ENCODE measurements at regions not wholly inside any gene's neighbourhood (a gene's known extent, or its start where the extent isn't known, plus 50 kb on each side); places are given as distances from the start of the nearest gene placed in this dataset.

DNA sequence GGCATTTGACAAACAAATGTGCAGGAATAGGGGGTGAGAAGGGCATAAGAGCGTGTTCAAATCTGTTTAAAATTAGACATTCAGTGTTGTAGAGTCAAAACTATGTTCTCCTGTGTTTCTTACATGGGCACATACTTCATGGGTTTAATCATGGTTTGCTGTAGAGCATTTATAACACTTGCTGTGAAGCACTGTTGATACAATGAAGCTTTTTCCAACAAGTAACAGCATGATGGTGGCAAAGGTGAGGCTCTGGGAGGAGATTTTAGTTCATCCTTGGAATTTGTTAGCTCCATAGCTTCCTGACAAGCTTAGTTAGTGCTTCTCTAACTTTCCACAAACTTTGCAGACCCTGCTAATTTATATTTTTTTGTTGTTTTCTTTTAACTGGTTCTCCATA is 900.7 kb downstream of the TFAP2A start:
- no peak for ATAC-seq
- H3K9me3 Mint-ChIP-seq (ENCODE audit: low read depth) = no peaks in the 10 kb centered on the region
- CTCF ChIA-PET = interaction anchor here (0.6 to 1.1 kb wide), 3 partner anchors 11 to 1797 kb away, joined by 3 to 5 read pairs (median 3); no protein-coding TSS in a partner anchor
- peaks cover 5% of the 10 kb centered on the region for H3K27me3 Mint-ChIP-seq
- no peaks in the 10 kb centered on the region for H3K36me3 Mint-ChIP-seq (ENCODE audit: low read depth)
- POLR2A ChIA-PET = no interaction called here
- H3K4me3 Mint-ChIP-seq = no peak overlapping the region
- H3K27ac Mint-ChIP-seq = no peak overlapping the region
- intact Hi-C loops (cut with DNase I, micrococcal nuclease) = no loop called here
- no peaks in the 10 kb centered on the region for H3K4me1 Mint-ChIP-seq
- no peak for DNase-seq

DNA sequence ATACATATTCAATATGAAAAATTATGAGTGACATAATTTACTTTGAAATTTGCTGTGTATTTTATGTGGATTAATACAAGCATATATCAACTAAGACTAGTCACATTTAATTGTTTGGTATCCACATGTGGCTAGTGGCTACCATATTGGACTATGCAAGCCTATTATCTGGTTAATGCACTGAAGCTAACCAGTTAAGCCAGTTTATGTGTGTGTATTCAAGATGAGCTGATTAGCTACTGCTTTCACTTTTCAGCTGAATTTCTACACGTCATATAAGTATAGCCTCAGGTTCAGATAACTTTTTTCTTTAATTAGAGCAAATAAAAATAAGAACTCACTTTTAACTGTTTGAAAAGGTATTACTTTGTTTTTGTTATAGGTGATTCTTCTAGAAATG is 903.7 kb downstream of the TFAP2A start:
- Mint-ChIP-seq H3K27ac (no peak overlapping the region), H3K4me1 (no peaks in the 10 kb centered on the region), H3K36me3 (ENCODE audit: low read depth) (no peaks in the 10 kb centered on the region), H3K4me3 (no peak overlapping the region), H3K9me3 (ENCODE audit: low read depth) (no peaks in the 10 kb centered on the region), H3K27me3 (no peaks in the 10 kb centered on the region)
- ATAC-seq = no peak
- CTCF ChIA-PET = no interaction called here
- intact Hi-C loops (cut with DNase I, micrococcal nuclease) = no loop called here
- POLR2A ChIA-PET = no interaction called here
- no peak for DNase-seq

DNA sequence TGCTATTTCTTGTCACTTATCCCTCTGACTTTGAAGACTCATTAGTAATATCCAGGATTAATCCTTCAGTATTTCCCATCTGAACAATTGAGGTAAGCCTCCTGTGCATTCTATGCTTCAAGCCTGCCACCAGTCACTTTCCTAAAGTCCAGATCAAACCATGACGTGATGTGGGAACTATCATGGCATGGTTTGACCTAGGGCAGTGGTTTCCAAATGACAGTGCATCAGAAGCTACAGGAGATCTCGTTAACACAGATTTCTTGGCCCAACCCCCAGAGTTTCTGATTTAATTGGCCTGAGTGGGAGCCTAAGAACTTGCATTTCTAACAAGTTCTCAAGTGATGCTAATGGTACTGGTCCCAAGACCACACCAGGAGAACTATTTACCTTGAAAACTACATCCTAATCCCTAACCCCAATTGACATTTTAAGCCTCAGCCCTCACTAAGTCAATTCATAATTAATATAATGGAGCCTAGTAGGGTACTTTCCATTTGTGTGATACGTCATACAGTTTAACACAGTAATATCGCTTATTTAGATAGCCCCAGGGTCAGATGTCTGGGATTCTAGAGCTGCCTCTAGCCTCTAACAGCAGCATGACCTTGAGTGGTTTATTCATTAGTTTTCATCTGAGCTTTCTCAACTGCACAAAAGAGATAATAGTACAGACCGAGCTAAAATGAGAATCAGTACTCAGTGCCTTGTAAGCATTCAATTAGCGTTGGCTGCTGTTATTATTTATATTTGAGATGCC is 907.6 kb downstream of the TFAP2A start:
- no peak overlapping the region for H3K27ac Mint-ChIP-seq
- ChIA-PET POLR2A (no interaction called here), CTCF (no interaction called here)
- no peaks in the 10 kb centered on the region for H3K4me1 Mint-ChIP-seq
- H3K9me3 Mint-ChIP-seq (ENCODE audit: low read depth) = peaks cover 3% of the 10 kb centered on the region
- no peaks in the 10 kb centered on the region for H3K27me3 Mint-ChIP-seq
- ATAC-seq (no peak), DNase-seq (no peak)
- no peaks in the 10 kb centered on the region for H3K36me3 Mint-ChIP-seq (ENCODE audit: low read depth)
- intact Hi-C loops (cut with DNase I, micrococcal nuclease) = no loop called here
- H3K4me3 Mint-ChIP-seq = no peak overlapping the region

DNA sequence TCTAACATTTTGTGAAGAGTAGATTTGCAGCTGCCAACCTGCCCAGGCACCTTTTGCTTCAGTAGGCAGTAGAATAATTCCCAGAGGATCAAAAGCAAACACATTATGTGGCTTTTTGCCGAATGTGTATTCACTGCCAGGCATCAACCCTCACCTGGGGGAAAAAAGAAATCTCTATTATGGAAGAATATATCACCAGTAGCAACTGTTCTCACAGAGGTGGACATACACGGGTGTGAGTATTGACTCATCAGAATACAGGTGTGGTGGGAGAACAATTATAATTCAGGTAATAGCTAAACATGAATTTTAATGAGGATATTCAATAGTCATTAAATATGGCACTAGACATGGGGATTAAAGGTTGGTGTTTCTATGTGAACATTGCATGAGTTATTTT is 910.7 kb downstream of the TFAP2A start:
- no peaks in the 10 kb centered on the region for H3K27me3 Mint-ChIP-seq
- POLR2A ChIA-PET = no interaction called here
- no peaks in the 10 kb centered on the region for H3K4me1 Mint-ChIP-seq
- DNase-seq = no peak
- no peak for ATAC-seq
- CTCF ChIA-PET = no interaction called here
- no peaks in the 10 kb centered on the region for H3K36me3 Mint-ChIP-seq (ENCODE audit: low read depth)
- H3K27ac Mint-ChIP-seq = no peak overlapping the region
- intact Hi-C loops (cut with DNase I, micrococcal nuclease) = no loop called here
- no peak overlapping the region for H3K4me3 Mint-ChIP-seq
- peaks cover 3% of the 10 kb centered on the region for H3K9me3 Mint-ChIP-seq (ENCODE audit: low read depth)

DNA sequence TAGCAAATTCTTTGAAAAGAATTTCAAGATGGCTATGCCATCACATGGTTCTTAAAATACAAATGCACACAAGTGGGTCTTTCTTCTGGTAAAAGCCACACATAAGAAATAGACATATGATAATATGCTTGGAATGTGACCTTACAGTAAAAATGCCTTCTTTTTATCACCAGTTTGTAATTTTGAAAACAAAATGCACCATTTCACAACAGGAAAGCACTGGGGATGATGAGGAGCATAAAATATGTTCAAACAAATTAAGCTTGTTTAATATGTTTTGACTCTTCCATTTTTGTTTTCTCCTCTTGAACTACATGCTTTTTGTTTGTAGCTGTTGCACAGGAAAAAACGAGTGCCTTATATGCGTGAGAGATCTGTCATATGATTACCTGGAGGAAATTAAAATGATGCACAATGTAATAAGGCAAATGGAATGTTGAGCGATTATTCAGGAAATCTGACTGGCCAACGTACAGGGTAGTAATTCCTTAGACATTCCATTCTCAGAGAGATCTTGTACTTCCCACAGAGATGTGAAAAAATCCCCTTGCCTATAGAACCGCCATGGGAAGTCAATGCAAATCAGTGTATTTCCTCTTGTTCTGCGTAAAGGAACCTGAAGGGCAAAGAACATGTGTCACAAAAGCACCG is 911.6 kb downstream of the TFAP2A start:
- Mint-ChIP-seq H3K27ac (no peak overlapping the region), H3K9me3 (ENCODE audit: low read depth) (peaks cover 3% of the 10 kb centered on the region), H3K4me3 (no peak overlapping the region), H3K36me3 (ENCODE audit: low read depth) (no peaks in the 10 kb centered on the region), H3K4me1 (no peaks in the 10 kb centered on the region), H3K27me3 (no peaks in the 10 kb centered on the region)
- ChIA-PET POLR2A (interaction anchor here (0.6 kb wide), 1 partner anchor 63 kb away, joined by 3 read pairs; no protein-coding TSS in a partner anchor), CTCF (no interaction called here)
- intact Hi-C loops (cut with DNase I, micrococcal nuclease) = no loop called here
- no peak for DNase-seq
- ATAC-seq = no peak

DNA sequence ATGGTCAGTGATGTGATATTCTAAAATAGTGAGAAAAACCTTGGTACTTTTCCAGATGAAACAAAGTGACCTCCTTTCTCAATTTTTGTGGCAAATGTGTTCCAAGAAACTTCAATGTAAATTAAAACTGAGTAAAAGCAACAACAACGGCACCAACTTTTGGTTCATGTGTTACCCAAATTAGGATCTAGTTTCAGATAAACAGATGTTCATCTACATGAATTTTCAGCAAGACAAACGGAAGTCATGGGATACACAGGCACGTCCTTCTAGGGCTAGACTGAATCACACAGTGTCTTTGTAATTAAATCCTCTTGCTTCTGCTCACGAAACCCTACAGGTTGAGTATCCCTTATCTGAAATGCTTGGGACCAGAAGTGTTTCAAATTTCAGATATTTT is 915.2 kb downstream of the TFAP2A start:
- ATAC-seq (no peak), DNase-seq (no peak)
- H3K4me3 Mint-ChIP-seq = no peak overlapping the region
- intact Hi-C loops (cut with DNase I, micrococcal nuclease) = no loop called here
- H3K9me3 Mint-ChIP-seq (ENCODE audit: low read depth) = peaks cover 2% of the 10 kb centered on the region
- ChIA-PET CTCF (no interaction called here), POLR2A (no interaction called here)
- no peaks in the 10 kb centered on the region for H3K4me1 Mint-ChIP-seq
- no peaks in the 10 kb centered on the region for H3K36me3 Mint-ChIP-seq (ENCODE audit: low read depth)
- H3K27me3 Mint-ChIP-seq = no peaks in the 10 kb centered on the region
- no peak overlapping the region for H3K27ac Mint-ChIP-seq

DNA sequence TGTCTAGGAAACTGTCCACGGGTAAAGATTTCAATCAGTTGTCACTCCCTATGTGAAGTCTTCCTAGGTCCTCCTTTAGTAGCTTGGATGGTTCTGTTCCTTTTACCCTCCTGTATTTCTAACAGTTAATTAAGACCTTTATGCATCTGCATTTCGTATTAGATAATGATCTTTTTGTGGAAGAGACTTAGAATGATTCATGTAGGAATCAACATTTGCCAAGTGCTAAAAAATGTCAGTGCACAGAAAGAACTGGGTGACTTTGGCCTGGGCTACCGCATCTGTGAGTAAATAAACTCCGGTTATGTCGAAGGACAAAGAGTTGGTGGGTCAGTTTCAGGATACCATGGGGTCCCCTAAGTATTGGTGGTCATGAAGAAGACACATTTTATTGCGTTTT is 918.0 kb downstream of the TFAP2A start:
- H3K4me3 Mint-ChIP-seq = no peak overlapping the region
- DNase-seq (no peak), ATAC-seq (no peak)
- ChIA-PET CTCF (interaction anchor here (0.7 kb wide), 1 partner anchor 228 kb away, joined by 3 read pairs; no protein-coding TSS in a partner anchor), POLR2A (no interaction called here)
- peaks cover 2% of the 10 kb centered on the region for H3K9me3 Mint-ChIP-seq (ENCODE audit: low read depth)
- no peaks in the 10 kb centered on the region for H3K36me3 Mint-ChIP-seq (ENCODE audit: low read depth)
- intact Hi-C loops (cut with DNase I, micrococcal nuclease) = no loop called here
- H3K27ac Mint-ChIP-seq = no peak overlapping the region
- H3K4me1 Mint-ChIP-seq = no peaks in the 10 kb centered on the region
- H3K27me3 Mint-ChIP-seq = no peaks in the 10 kb centered on the region

DNA sequence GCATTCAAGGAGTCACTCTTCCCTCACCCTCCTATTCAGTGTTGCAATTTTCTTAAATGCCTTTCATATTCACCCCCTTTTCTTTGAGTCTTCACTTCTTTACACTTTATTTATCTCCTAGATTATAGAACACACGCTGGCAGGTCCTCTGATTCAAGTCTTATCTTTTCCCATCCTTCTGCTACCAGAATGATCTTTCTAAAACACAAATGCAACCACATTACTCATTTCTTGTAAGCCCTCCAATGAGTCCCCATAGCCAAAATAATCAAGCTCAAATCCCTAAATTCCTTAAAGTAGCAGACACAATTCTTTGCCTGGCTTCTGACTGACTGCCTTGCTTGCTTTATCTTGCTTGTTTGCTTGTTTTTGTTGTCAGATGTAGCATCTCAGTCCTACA is 920.0 kb downstream of the TFAP2A start:
- no peak overlapping the region for H3K27ac Mint-ChIP-seq
- no peaks in the 10 kb centered on the region for H3K36me3 Mint-ChIP-seq (ENCODE audit: low read depth)
- ATAC-seq = no peak
- H3K4me3 Mint-ChIP-seq = no peak overlapping the region
- intact Hi-C loops (cut with DNase I, micrococcal nuclease) = no loop called here
- peaks cover 2% of the 10 kb centered on the region for H3K9me3 Mint-ChIP-seq (ENCODE audit: low read depth)
- DNase-seq = no peak
- no peaks in the 10 kb centered on the region for H3K4me1 Mint-ChIP-seq
- ChIA-PET CTCF (no interaction called here), POLR2A (no interaction called here)
- no peaks in the 10 kb centered on the region for H3K27me3 Mint-ChIP-seq

DNA sequence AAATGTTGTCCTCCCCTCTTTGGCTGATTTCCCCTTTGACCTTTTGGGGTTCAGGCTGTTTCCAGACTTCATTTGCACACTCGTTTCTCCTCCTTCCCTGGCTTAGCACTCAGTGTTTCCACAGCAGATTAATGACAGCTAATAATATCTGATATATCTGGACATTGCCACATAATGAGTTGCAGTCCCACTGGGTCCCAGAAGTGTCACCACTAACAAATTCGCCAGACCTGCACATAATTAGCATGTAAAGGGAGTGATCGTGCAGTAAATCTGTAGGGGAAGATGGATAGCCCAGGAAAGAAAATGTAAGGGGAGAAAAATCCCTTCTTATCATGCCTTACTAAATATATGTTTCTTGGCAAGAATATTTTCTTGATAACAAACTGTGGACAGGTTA is 922.1 kb downstream of the TFAP2A start:
- H3K4me3 Mint-ChIP-seq = no peak overlapping the region
- H3K4me1 Mint-ChIP-seq = no peaks in the 10 kb centered on the region
- ChIA-PET POLR2A (no interaction called here), CTCF (no interaction called here)
- H3K27me3 Mint-ChIP-seq = no peaks in the 10 kb centered on the region
- ATAC-seq = no peak
- DNase-seq = no peak
- intact Hi-C loops (cut with DNase I, micrococcal nuclease) = no loop called here
- H3K36me3 Mint-ChIP-seq (ENCODE audit: low read depth) = no peaks in the 10 kb centered on the region
- no peak overlapping the region for H3K27ac Mint-ChIP-seq
- H3K9me3 Mint-ChIP-seq (ENCODE audit: low read depth) = peaks cover 2% of the 10 kb centered on the region

DNA sequence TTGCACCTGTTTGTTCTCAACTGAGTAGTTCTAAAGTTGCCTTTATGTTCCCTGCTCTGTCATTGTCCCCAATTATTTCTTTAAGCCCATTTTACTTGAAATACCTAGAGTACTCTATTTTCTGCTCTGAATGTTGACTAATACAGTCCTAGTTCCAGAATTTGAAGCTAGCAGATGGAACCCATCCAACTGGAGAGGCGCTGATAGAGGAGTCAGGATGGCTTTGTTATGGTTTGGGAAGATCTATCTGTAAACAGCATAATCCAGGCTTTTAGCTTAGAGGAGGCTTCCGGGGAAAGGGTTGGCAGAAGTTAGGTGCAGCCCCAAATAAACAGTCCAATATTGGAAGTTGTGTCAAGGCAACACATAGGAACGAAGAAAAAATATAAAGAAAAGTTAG is 927.7 kb downstream of the TFAP2A start:
- CTCF ChIA-PET = interaction anchor here (0.6 kb wide), 1 partner anchor 307 kb away, joined by 3 read pairs; no protein-coding TSS in a partner anchor
- no peak for DNase-seq
- Mint-ChIP-seq H3K9me3 (ENCODE audit: low read depth) (no peaks in the 10 kb centered on the region), H3K4me3 (no peak overlapping the region), H3K4me1 (no peaks in the 10 kb centered on the region), H3K36me3 (ENCODE audit: low read depth) (no peaks in the 10 kb centered on the region), H3K27me3 (no peaks in the 10 kb centered on the region), H3K27ac (no peak overlapping the region)
- POLR2A ChIA-PET = no interaction called here
- intact Hi-C loops (cut with DNase I, micrococcal nuclease) = no loop called here
- no peak for ATAC-seq

DNA sequence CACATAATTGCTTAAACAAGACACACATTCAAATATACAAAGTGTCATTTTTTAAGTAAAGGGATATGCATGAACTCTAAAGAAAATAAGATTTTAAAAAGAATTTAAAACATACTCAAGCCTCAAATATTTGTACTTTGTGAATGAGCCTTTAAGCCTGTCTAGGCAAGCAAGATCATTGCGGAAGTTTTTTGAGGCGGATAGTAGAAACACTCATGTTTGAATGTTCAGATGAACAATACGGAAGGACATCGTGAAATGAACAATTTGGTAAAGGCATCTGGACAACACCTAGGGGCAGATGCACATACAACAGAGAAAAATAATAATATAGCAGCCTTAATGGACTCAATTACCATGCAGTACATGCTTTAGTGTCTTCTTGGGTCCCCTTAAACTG is 928.9 kb downstream of the TFAP2A start:
- intact Hi-C loops (cut with DNase I, micrococcal nuclease) = no loop called here
- Mint-ChIP-seq H3K36me3 (ENCODE audit: low read depth) (no peaks in the 10 kb centered on the region), H3K27me3 (no peaks in the 10 kb centered on the region), H3K4me1 (no peaks in the 10 kb centered on the region), H3K27ac (no peak overlapping the region), H3K4me3 (no peak overlapping the region), H3K9me3 (ENCODE audit: low read depth) (peaks cover 2% of the 10 kb centered on the region)
- ATAC-seq = no peak
- ChIA-PET POLR2A (no interaction called here), CTCF (no interaction called here)
- DNase-seq = no peak

DNA sequence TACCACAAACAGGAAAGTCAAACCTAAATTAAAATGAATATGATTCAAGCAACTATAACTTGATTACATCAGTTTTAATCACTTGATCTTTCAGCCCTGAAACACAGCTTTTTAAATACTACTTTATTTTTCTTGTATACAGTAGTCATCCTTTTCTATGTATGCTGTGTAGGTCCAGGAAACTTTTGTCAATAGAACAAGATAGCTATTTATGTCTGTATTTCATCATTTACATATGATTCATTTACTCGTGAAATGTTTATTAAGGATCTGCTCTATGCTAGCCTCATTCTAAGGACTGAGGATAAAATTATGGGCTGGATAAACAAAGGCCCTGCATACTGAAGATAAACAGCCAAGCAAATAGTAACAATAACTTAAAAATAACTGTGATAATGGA is 930.2 kb downstream of the TFAP2A start:
- Mint-ChIP-seq H3K4me1 (no peaks in the 10 kb centered on the region), H3K27ac (no peak overlapping the region), H3K9me3 (ENCODE audit: low read depth) (peaks cover 2% of the 10 kb centered on the region), H3K27me3 (no peaks in the 10 kb centered on the region), H3K4me3 (no peak overlapping the region), H3K36me3 (ENCODE audit: low read depth) (no peaks in the 10 kb centered on the region)
- ATAC-seq (no peak), DNase-seq (no peak)
- CTCF ChIA-PET = no interaction called here
- intact Hi-C loops (cut with DNase I, micrococcal nuclease) = no loop called here
- POLR2A ChIA-PET = no interaction called here
